ENCODE measurements at regions not wholly inside any gene's neighbourhood (a gene's known extent, or its start where the extent isn't known, plus 50 kb on each side); places are given as distances from the start of the nearest gene placed in this dataset.

DNA sequence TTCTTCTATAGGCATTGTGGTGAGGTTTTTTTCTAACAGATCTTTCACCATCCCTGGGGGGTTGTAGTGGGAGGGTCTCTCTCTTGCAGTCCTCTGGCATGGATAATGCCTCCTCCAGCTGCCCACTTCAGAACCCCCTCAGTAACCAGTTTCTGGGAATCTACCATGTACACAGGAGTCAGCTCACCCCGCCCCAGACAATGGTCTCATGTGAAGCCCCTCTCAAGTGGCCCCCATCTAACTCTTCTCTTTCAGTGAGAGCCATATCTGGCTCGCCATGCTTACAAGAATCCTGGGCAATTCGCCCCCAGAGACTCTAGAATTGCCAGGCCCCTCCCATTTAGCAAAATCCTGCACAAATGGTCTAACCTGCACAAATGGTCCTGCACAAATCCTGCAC lies 144.4 kb upstream of the FSTL4 start:
- TF ChIP-seq, protein P1, sequence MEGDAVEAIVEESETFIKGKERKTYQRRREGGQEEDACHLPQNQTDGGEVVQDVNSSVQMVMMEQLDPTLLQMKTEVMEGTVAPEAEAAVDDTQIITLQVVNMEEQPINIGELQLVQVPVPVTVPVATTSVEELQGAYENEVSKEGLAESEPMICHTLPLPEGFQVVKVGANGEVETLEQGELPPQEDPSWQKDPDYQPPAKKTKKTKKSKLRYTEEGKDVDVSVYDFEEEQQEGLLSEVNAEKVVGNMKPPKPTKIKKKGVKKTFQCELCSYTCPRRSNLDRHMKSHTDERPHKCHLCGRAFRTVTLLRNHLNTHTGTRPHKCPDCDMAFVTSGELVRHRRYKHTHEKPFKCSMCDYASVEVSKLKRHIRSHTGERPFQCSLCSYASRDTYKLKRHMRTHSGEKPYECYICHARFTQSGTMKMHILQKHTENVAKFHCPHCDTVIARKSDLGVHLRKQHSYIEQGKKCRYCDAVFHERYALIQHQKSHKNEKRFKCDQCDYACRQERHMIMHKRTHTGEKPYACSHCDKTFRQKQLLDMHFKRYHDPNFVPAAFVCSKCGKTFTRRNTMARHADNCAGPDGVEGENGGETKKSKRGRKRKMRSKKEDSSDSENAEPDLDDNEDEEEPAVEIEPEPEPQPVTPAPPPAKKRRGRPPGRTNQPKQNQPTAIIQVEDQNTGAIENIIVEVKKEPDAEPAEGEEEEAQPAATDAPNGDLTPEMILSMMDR (IDR thresholded peaks at IDR 0.05; ENCODE audit: poor library complexity, severe bottlenecking): no peak
- DNase-seq (ENCODE audit: low spot score) (no peak), ATAC-seq (ENCODE audit: low read depth) (no peak)
- Histone ChIP-seq H3K36me3 (ENCODE audit: low read depth) (no peaks in the 10 kb centered on the region), H3K27me3 (ENCODE audit: insufficient read depth, poor library complexity, severe bottlenecking) (no peaks in the 10 kb centered on the region), H3K9me3 (ENCODE audit: severe bottlenecking) (no peaks in the 10 kb centered on the region), H3K4me1 (ENCODE audit: insufficient read depth, poor library complexity, severe bottlenecking) (peaks cover 12% of the 10 kb centered on the region), H3K4me3 (ENCODE audit: severe bottlenecking) (no peak overlapping the region), H3K27ac (ENCODE audit: poor library complexity, severe bottlenecking) (no peak overlapping the region)

GRCh38 chr5:133756036-133756435 lies 143.7 kb upstream of the FSTL4 start:
- Histone ChIP-seq H3K4me1 (ENCODE audit: insufficient read depth, poor library complexity, severe bottlenecking) (peaks cover 12% of the 10 kb centered on the region), H3K27ac (ENCODE audit: poor library complexity, severe bottlenecking) (no peak overlapping the region), H3K4me3 (ENCODE audit: severe bottlenecking) (no peak overlapping the region), H3K9me3 (ENCODE audit: severe bottlenecking) (no peaks in the 10 kb centered on the region), H3K27me3 (ENCODE audit: insufficient read depth, poor library complexity, severe bottlenecking) (no peaks in the 10 kb centered on the region), H3K36me3 (ENCODE audit: low read depth) (no peaks in the 10 kb centered on the region)
- TF ChIP-seq, protein P1 (IDR thresholded peaks at IDR 0.05; ENCODE audit: poor library complexity, severe bottlenecking): no peak
- no peak for DNase-seq (ENCODE audit: low spot score)
- no peak for ATAC-seq (ENCODE audit: low read depth)

GRCh38 chr5:133754575-133755169 lies 142.3 kb upstream of the FSTL4 start:
- Histone ChIP-seq H3K36me3 (ENCODE audit: low read depth) (no peaks in the 10 kb centered on the region), H3K27ac (ENCODE audit: poor library complexity, severe bottlenecking) (peak overlapping the region; percentile 37), H3K27me3 (ENCODE audit: insufficient read depth, poor library complexity, severe bottlenecking) (no peaks in the 10 kb centered on the region), H3K4me1 (ENCODE audit: insufficient read depth, poor library complexity, severe bottlenecking) (peaks cover 12% of the 10 kb centered on the region), H3K4me3 (ENCODE audit: severe bottlenecking) (no peak overlapping the region), H3K9me3 (ENCODE audit: severe bottlenecking) (no peaks in the 10 kb centered on the region)
- ATAC-seq (ENCODE audit: low read depth): no peak
- TF ChIP-seq, protein P1 (IDR thresholded peaks at IDR 0.05; ENCODE audit: poor library complexity, severe bottlenecking): no peak
- DNase-seq (ENCODE audit: low spot score): no peak

GRCh38 chr5:133753856-133754255 lies 141.5 kb upstream of the FSTL4 start:
- Histone ChIP-seq H3K27me3 (ENCODE audit: insufficient read depth, poor library complexity, severe bottlenecking) (no peaks in the 10 kb centered on the region), H3K36me3 (ENCODE audit: low read depth) (no peaks in the 10 kb centered on the region), H3K9me3 (ENCODE audit: severe bottlenecking) (no peaks in the 10 kb centered on the region), H3K27ac (ENCODE audit: poor library complexity, severe bottlenecking) (peak overlapping the region; percentile 37), H3K4me3 (ENCODE audit: severe bottlenecking) (no peak overlapping the region), H3K4me1 (ENCODE audit: insufficient read depth, poor library complexity, severe bottlenecking) (peaks cover 12% of the 10 kb centered on the region)
- DNase-seq (ENCODE audit: low spot score) (no peak), ATAC-seq (ENCODE audit: low read depth) (peak; percentile 100)
- TF ChIP-seq, protein P1 (IDR thresholded peaks at IDR 0.05; ENCODE audit: poor library complexity, severe bottlenecking): no peak

GRCh38 chr5:133751846-133752245 lies 139.5 kb upstream of the FSTL4 start:
- Histone ChIP-seq H3K27me3 (ENCODE audit: insufficient read depth, poor library complexity, severe bottlenecking) (no peaks in the 10 kb centered on the region), H3K4me1 (ENCODE audit: insufficient read depth, poor library complexity, severe bottlenecking) (peaks cover 12% of the 10 kb centered on the region), H3K27ac (ENCODE audit: poor library complexity, severe bottlenecking) (no peak overlapping the region), H3K4me3 (ENCODE audit: severe bottlenecking) (no peak overlapping the region), H3K9me3 (ENCODE audit: severe bottlenecking) (no peaks in the 10 kb centered on the region), H3K36me3 (ENCODE audit: low read depth) (no peaks in the 10 kb centered on the region)
- no peak for ATAC-seq (ENCODE audit: low read depth)
- DNase-seq (ENCODE audit: low spot score): no peak
- TF ChIP-seq, protein P1 (IDR thresholded peaks at IDR 0.05; ENCODE audit: poor library complexity, severe bottlenecking): no peak

All from RWPE2 (cell line).